Amniotic epithelial cell (primary cell): ENCODE measurements at regions not wholly inside any gene's neighbourhood (a gene's known extent, or its start where the extent isn't known, plus 50 kb on each side); places are given as distances from the start of the nearest gene placed in this dataset.

Experiments
- DNase-seq: peaks from one replicate; pipeline ENCODE4 v3.0.0-alpha.2; 2010; ENCODE audit warnings: low read depth

- no peak for DNase-seq
Observed at GRCh38 chr13:85091631-85092234, 707.5 kb downstream of the SLITRK6 start.

GRCh38 chr13:85089186-85089585 lies 710.0 kb downstream of the SLITRK6 start:
- DNase-seq, result no peak

- DNase-seq, result no peak
Observed at GRCh38 chr13:85080691-85081090, 718.5 kb downstream of the SLITRK6 start.

- DNase-seq, result no peak
Observed at GRCh38 chr13:85076343-85076742, 722.9 kb downstream of the SLITRK6 start.

GRCh38 chr13:85074543-85075313 lies 724.5 kb downstream of the SLITRK6 start:
- DNase-seq, result no peak

GRCh38 chr13:85068231-85068630 lies 731.0 kb downstream of the SLITRK6 start:
- no peak for DNase-seq

- no peak for DNase-seq
Observed at GRCh38 chr13:85040215-85040614, 759.0 kb downstream of the SLITRK6 start.

GRCh38 chr13:85031771-85032170 lies 767.4 kb downstream of the SLITRK6 start:
- DNase-seq, result no peak

GRCh38 chr13:85028035-85028434 lies 771.2 kb downstream of the SLITRK6 start:
- DNase-seq, result no peak

- DNase-seq, result no peak
Observed at GRCh38 chr13:85019121-85019520, 780.1 kb downstream of the SLITRK6 start.

GRCh38 chr13:85013006-85013405 lies 786.2 kb downstream of the SLITRK6 start:
- DNase-seq, result no peak

- DNase-seq, result no peak
Observed at GRCh38 chr13:85009447-85009846, 789.8 kb downstream of the SLITRK6 start.

GRCh38 chr13:84999252-84999651 lies 800.0 kb downstream of the SLITRK6 start:
- DNase-seq, result no peak

GRCh38 chr13:84998681-84999080 lies 800.5 kb downstream of the SLITRK6 start:
- no peak for DNase-seq

GRCh38 chr13:84997858-84998257 lies 801.4 kb downstream of the SLITRK6 start:
- no peak for DNase-seq

- no peak for DNase-seq
Observed at GRCh38 chr13:84994582-84994981, 804.6 kb downstream of the SLITRK6 start.

GRCh38 chr13:84985860-84986259 lies 813.4 kb downstream of the SLITRK6 start:
- no peak for DNase-seq

GRCh38 chr13:84983321-84983720 lies 815.9 kb downstream of the SLITRK6 start:
- no peak for DNase-seq

- no peak for DNase-seq
Observed at GRCh38 chr13:84980571-84980970, 818.6 kb downstream of the SLITRK6 start.

GRCh38 chr13:84978851-84979250 lies 820.4 kb downstream of the SLITRK6 start:
- DNase-seq, result no peak

GRCh38 chr13:84973661-84974060 lies 825.6 kb downstream of the SLITRK6 start:
- no peak for DNase-seq

- DNase-seq, result no peak
Observed at GRCh38 chr13:84972907-84973306, 826.3 kb downstream of the SLITRK6 start.

- no peak for DNase-seq
Observed at GRCh38 chr13:84962849-84963248, 836.4 kb downstream of the SLITRK6 start.
